ENCODE measurements at regions not wholly inside any gene's neighbourhood (a gene's known extent, or its start where the extent isn't known, plus 50 kb on each side); places are given as distances from the start of the nearest gene placed in this dataset.

DNA sequence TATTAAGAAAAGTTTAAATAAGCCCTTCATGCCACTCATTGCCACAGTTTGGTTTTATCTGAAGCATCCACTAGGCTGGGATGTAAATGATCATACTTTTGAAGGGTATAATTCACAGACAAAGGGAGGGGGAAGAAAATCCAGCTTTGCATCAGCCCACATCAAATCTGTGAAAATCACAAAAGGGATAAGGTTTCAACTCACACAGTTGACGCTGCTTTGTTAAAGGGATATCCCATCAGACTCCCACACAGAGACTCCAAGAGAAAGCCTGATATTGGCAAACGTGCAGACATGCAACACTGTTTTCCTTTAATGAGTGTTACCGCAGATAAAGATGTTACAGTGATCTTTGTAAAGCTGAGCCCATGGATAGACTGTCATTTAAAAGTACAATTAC, 602.9 kb downstream of the TLE1 start:
- no peak overlapping the region for H3K9ac ChIP-seq (ENCODE audit: insufficient read depth in 1 of 2, low read depth in 2 of 2, low read length in 2 of 2)
- WGBS (ENCODE audit: insufficient coverage, low coverage, missing lambda C conversion rate): 0% methylated on average over 3 of the region's 3 CpGs
- ChIA-PET CTCF (ENCODE audit: low intra/inter-chr PET ratio) (no interaction called here), POLR2A (no interaction called here)
- in situ Hi-C loops (cut with MboI): no loop called here
- H3K27ac ChIP-seq (ENCODE audit: extremely low read depth, low read depth, low read length): no peak overlapping the region
- no peaks in the 10 kb centered on the region for H3K9me3 ChIP-seq (replicated peaks; ENCODE audit: control insufficient read depth, insufficient read depth, low read depth, low read length)
- ATAC-seq (no peak), FAIRE-seq (no peak), DNase-seq (ENCODE audit: extremely low read depth in 1 of 4, low spot score in 3 of 4) (no peak)
- no peak overlapping the region for H3K4me2 ChIP-seq (ENCODE audit: insufficient read depth, low read length)
- no peak overlapping the region for H2AFZ ChIP-seq (ENCODE audit: low read depth, low read length)
- H3K4me1 ChIP-seq (replicated peaks in 1 of 2; ENCODE audit: control insufficient read depth in 2 of 2, insufficient read depth in 2 of 2, low read length in 2 of 2): no peaks in the 10 kb centered on the region
- H4K20me1 ChIP-seq (replicated peaks; ENCODE audit: control insufficient read depth, insufficient read depth, low read length): no peaks in the 10 kb centered on the region
- no peaks in the 10 kb centered on the region for H3K36me3 ChIP-seq (ENCODE audit: control insufficient read depth, insufficient read depth, low read length)
- no peaks in the 10 kb centered on the region for H3K79me2 ChIP-seq (ENCODE audit: control insufficient read depth, insufficient read depth, low read length)
- TF ChIP-seq ZNF431 (CRISPR knock-in tag; IDR thresholded peaks at IDR 0.05) (no peak), ZNF764 (CRISPR knock-in tag; IDR thresholded peaks at IDR 0.05; ENCODE audit: low read depth) (no peak), ZNF212 (CRISPR knock-in tag; IDR thresholded peaks at IDR 0.05) (no peak), BRD4 (IDR thresholded peaks at IDR 0.05) (no peak), ZNF12 (CRISPR knock-in tag; IDR thresholded peaks at IDR 0.05) (no peak), POLR2H (tag; IDR thresholded peaks at IDR 0.05; ENCODE audit: low read depth) (no peak), ZNF263 (CRISPR knock-in tag; IDR thresholded peaks at IDR 0.05; ENCODE audit: borderline replicate concordance) (no peak), TAF1 (IDR thresholded peaks at IDR 0.05; ENCODE audit: control insufficient read depth, extremely low read depth, insufficient read depth, low read length, severe bottlenecking) (no peak), SREBF2 (CRISPR knock-in tag; IDR thresholded peaks at IDR 0.05) (no peak), ESRRA (IDR thresholded peaks at IDR 0.05; ENCODE audit: borderline replicate concordance, low read depth) (no peak), IFI16 (CRISPR knock-in tag; IDR thresholded peaks at IDR 0.05) (no peak), FOXA3 (CRISPR knock-in tag; conservative IDR thresholded peaks at IDR 0.05 in 1 of 2, IDR thresholded peaks at IDR 0.05 in 1 of 2) (no peak), DPF2 (IDR thresholded peaks at IDR 0.05) (no peak), ZFP1 (CRISPR knock-in tag; IDR thresholded peaks at IDR 0.05) (no peak), ZNF175 (CRISPR knock-in tag; IDR thresholded peaks at IDR 0.05; ENCODE audit: low read depth) (no peak), TEAD2 (tag; IDR thresholded peaks at IDR 0.05) (no peak), ZNF707 (CRISPR knock-in tag; conservative IDR thresholded peaks at IDR 0.05) (no peak), SMAD3 (CRISPR knock-in tag; conservative IDR thresholded peaks at IDR 0.05) (no peak)
- TF ChIP-seq, protein P1, sequence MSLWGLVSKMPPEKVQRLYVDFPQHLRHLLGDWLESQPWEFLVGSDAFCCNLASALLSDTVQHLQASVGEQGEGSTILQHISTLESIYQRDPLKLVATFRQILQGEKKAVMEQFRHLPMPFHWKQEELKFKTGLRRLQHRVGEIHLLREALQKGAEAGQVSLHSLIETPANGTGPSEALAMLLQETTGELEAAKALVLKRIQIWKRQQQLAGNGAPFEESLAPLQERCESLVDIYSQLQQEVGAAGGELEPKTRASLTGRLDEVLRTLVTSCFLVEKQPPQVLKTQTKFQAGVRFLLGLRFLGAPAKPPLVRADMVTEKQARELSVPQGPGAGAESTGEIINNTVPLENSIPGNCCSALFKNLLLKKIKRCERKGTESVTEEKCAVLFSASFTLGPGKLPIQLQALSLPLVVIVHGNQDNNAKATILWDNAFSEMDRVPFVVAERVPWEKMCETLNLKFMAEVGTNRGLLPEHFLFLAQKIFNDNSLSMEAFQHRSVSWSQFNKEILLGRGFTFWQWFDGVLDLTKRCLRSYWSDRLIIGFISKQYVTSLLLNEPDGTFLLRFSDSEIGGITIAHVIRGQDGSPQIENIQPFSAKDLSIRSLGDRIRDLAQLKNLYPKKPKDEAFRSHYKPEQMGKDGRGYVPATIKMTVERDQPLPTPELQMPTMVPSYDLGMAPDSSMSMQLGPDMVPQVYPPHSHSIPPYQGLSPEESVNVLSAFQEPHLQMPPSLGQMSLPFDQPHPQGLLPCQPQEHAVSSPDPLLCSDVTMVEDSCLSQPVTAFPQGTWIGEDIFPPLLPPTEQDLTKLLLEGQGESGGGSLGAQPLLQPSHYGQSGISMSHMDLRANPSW (CRISPR knock-in tag; IDR thresholded peaks at IDR 0.05): no peak
- TF ChIP-seq, protein P2, sequence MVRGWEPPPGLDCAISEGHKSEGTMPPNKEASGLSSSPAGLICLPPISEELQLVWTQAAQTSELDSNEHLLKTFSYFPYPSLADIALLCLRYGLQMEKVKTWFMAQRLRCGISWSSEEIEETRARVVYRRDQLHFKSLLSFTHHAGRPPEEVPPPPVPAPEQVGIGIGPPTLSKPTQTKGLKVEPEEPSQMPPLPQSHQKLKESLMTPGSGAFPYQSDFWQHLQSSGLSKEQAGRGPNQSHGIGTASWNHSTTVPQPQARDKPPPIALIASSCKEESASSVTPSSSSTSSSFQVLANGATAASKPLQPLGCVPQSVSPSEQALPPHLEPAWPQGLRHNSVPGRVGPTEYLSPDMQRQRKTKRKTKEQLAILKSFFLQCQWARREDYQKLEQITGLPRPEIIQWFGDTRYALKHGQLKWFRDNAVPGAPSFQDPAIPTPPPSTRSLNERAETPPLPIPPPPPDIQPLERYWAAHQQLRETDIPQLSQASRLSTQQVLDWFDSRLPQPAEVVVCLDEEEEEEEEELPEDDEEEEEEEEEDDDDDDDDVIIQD (CRISPR knock-in tag; IDR thresholded peaks at IDR 0.05): no peak
- intact Hi-C loops (cut with micrococcal nuclease): no loop called here
- H3K4me3 ChIP-seq: no peak overlapping the region
- BruUV-seq (replicated peaks): no TSS peak
- no peaks in the 10 kb centered on the region for H3K27me3 ChIP-seq (ENCODE audit: control insufficient read depth in 2 of 2, insufficient read depth in 2 of 2, low read length in 2 of 2)
- H3K9me1 ChIP-seq (ENCODE audit: control insufficient read depth, insufficient read depth, low read length): no peaks in the 10 kb centered on the region
